K562 (cell line): ENCODE measurements at regions not wholly inside any gene's neighbourhood (a gene's known extent, or its start where the extent isn't known, plus 50 kb on each side); places are given as distances from the start of the nearest gene placed in this dataset.

Experiments
- ATAC-seq: fragments of 200-7000 bp; cut with Tn5 transposase; 3 replicates; pipeline ENCODE4 v1.9.1; 2020; ENCODE audit warnings: moderate library complexity
- BruUV-seq: library from RNA; stranded (reverse); fragments of 400-500 nt; replicated peaks from 2 replicates; lab custom pipeline; 2021; lab: Mats Ljungman, UMichigan
- CTCF ChIA-PET: fragments of 300-600 bp; formaldehyde crosslinking; extraction: SDS; loops from one replicate; lab custom pipeline; 2021; ENCODE audit warnings: low intra/inter-chr PET ratio; lab: Yijun Ruan, JAX
- POLR2A ChIA-PET: fragments of 300-600, 350-650 bp; sonication (Branson Sonifier 250); formaldehyde crosslinking; extraction: SDS; loops from one replicate; lab custom pipeline; 2021; ENCODE audit warnings: antibody characterized with exemption, inconsistent platforms; lab: Yijun Ruan, JAX
- DNase-seq, 4 experiments: peaks; one replicate each; pipeline versions ENCODE4 v3.0.0 to v3.0.0-alpha.2; 2011 to 2018; ENCODE audit warnings: low spot score in 3 of 4, mixed read lengths in 3 of 4; ENCODE audit errors: extremely low read depth in 1 of 4
- FAIRE-seq: peaks from 2 replicates; lab custom pipeline; 2011; peaks lifted over from hg19 to GRCh38; lab: Jason Lieb, UNC
- H2AFZ ChIP-seq: 2 replicates; pipeline ENCODE4 v1.6.0; 2011; ENCODE audit warnings: low read depth, low read length, control low read depth, inconsistent platforms
- H3K27ac ChIP-seq: fragments of 200-600 bp; 3 replicates; pipeline ENCODE4 v1.8.0; 2011; ENCODE audit warnings: low read depth, mild to moderate bottlenecking, control low read depth, inconsistent platforms, low read length, moderate library complexity, mixed read lengths; ENCODE audit errors: extremely low read depth
- H3K27me3 ChIP-seq, 2 experiments: fragments of 300-600 bp in 1 of 2; 2 replicates in 1 of 2; 3 replicates in 1 of 2; pipeline versions ENCODE4 v1.6.0 to v1.8.0; 2011; ENCODE audit warnings: inconsistent platforms in 2 of 2, low read length in 2 of 2, mild to moderate bottlenecking in 1 of 2, mixed read lengths in 1 of 2, moderate library complexity in 1 of 2; ENCODE audit not compliant: control insufficient read depth in 2 of 2, insufficient read depth in 2 of 2
- H3K36me3 ChIP-seq: fragments of 300-600 bp; 3 replicates; pipeline ENCODE4 v1.8.0; 2011; ENCODE audit warnings: mild to moderate bottlenecking, low read length, inconsistent platforms; ENCODE audit not compliant: control insufficient read depth, insufficient read depth
- H3K4me1 ChIP-seq, 2 experiments: fragments of 200-600 bp in 1 of 2; replicated peaks in 1 of 2; 2 replicates in 1 of 2; 3 replicates in 1 of 2; pipeline versions ENCODE4 v1.5.1 to v1.8.0; 2011; ENCODE audit warnings: inconsistent platforms in 2 of 2, low read length in 2 of 2, mild to moderate bottlenecking in 1 of 2, mixed read lengths in 1 of 2, moderate library complexity in 1 of 2; ENCODE audit not compliant: control insufficient read depth in 2 of 2, insufficient read depth in 2 of 2
- H3K4me2 ChIP-seq: 2 replicates; pipeline ENCODE4 v1.6.1; 2011; ENCODE audit warnings: low read length, control low read depth, inconsistent platforms, mixed read lengths; ENCODE audit not compliant: insufficient read depth
- H3K4me3 ChIP-seq: fragments of 200-600 bp; sonication (generic), shearing (Covaris generic); 2 replicates; pipeline ENCODE4 v1.5.1; 2016; ENCODE audit warnings: control low read depth, inconsistent platforms
- H3K79me2 ChIP-seq: fragments of 200-600 bp; 3 replicates; pipeline ENCODE4 v1.8.0; 2011; ENCODE audit warnings: low read length, inconsistent platforms; ENCODE audit not compliant: control insufficient read depth, insufficient read depth
- H3K9ac ChIP-seq, 2 experiments: 2 replicates each; pipeline versions ENCODE4 v1.6.0 to v1.6.1; 2011; ENCODE audit warnings: low read depth in 2 of 2, low read length in 2 of 2, control low read depth in 1 of 2, inconsistent platforms in 1 of 2, mild to moderate bottlenecking in 1 of 2, mixed read lengths in 1 of 2; ENCODE audit not compliant: insufficient read depth in 1 of 2
- H3K9me1 ChIP-seq: one replicate; pipeline ENCODE4 v1.6.0; 2011; ENCODE audit warnings: inconsistent platforms, mild to moderate bottlenecking, low read length, moderate library complexity; ENCODE audit not compliant: control insufficient read depth, insufficient read depth
- H3K9me3 ChIP-seq: replicated peaks from 2 replicates; pipeline ENCODE4 v1.5.1; 2011; ENCODE audit warnings: low read depth, low read length, inconsistent platforms; ENCODE audit not compliant: control insufficient read depth, insufficient read depth
- H4K20me1 ChIP-seq: replicated peaks from 2 replicates; pipeline ENCODE4 v1.6.1; 2011; ENCODE audit warnings: low read length, inconsistent platforms, mixed read lengths; ENCODE audit not compliant: control insufficient read depth, insufficient read depth
- CBX1 ChIP-seq: sonication (generic); IDR thresholded peaks from 2 replicates; pipeline ENCODE4 v1.6.1; 2016; ENCODE audit warnings: antibody characterized with exemption, low read depth, mild to moderate bottlenecking
- ERF ChIP-seq: fragments of 450-650 bp; formaldehyde crosslinking; IDR thresholded peaks from 2 replicates; pipeline ENCODE4 v1.4.0; 2020; ENCODE audit warnings: mild to moderate bottlenecking, mixed read lengths
- IRF2 ChIP-seq: sonication (generic); formaldehyde crosslinking; IDR thresholded peaks from 2 replicates; pipeline ENCODE4 v1.8.1; 2022; ENCODE audit warnings: mild to moderate bottlenecking, missing genetic modification reagents
- KAT8 ChIP-seq: fragments of 450-650 bp; IDR thresholded peaks from 2 replicates; pipeline ENCODE4 v1.6.1; 2016; ENCODE audit warnings: low read depth, mild to moderate bottlenecking
- RAD51 ChIP-seq: fragments of 450-650 bp; IDR thresholded peaks from 2 replicates; pipeline ENCODE4 v1.7.1; 2016; ENCODE audit warnings: low read depth, mild to moderate bottlenecking, borderline replicate concordance
- SUPT5H ChIP-seq: fragments of 450-650 bp; IDR thresholded peaks from 2 replicates; pipeline ENCODE4 v1.6.1; 2016
- TCF7 ChIP-seq: sonication (generic); IDR thresholded peaks from 2 replicates; pipeline ENCODE4 v1.6.1; 2016; ENCODE audit warnings: antibody characterized with exemption, borderline replicate concordance
- TEAD4 ChIP-seq, 2 experiments: sonication (generic) in 1 of 2; formaldehyde crosslinking in 1 of 2; IDR thresholded peaks; 2 replicates each; pipeline versions ENCODE4 v1.6.1 to v1.8.0; 2012 to 2022; ENCODE audit warnings: borderline replicate concordance in 1 of 2, inconsistent platforms in 1 of 2, low read length in 1 of 2, mild to moderate bottlenecking in 1 of 2, missing genetic modification reagents in 1 of 2
- ZBTB17 ChIP-seq: fragments of 450-650 bp; formaldehyde crosslinking; IDR thresholded peaks from 2 replicates; pipeline ENCODE4 v1.4.0; 2020; ENCODE audit warnings: mild to moderate bottlenecking
- ZNF134 ChIP-seq: fragments of 250-450 bp; sonication (Bioruptor Pico); conservative IDR thresholded peaks from 2 replicates; pipeline ENCODE4 v1.4.0; 2020
- ZNF668 ChIP-seq: fragments of 250-450 bp; sonication (Bioruptor Pico); IDR thresholded peaks from 2 replicates; pipeline ENCODE4 v1.8.0; 2022; ENCODE audit warnings: mild to moderate bottlenecking, inconsistent platforms
- ZNF764 ChIP-seq: fragments of 250-450 bp; sonication (Bioruptor Pico); IDR thresholded peaks from 2 replicates; pipeline ENCODE4 v1.4.0; 2020; ENCODE audit warnings: low read depth, mild to moderate bottlenecking, moderate library complexity
- WGBS: fragments of 100-300 bp; shearing (Covaris generic); methylation state at CpG from one replicate; pipeline ENCODE4 v1.1.6; 2016; ENCODE audit warnings: low coverage, mixed read lengths; ENCODE audit not compliant: insufficient coverage; ENCODE audit errors: missing lambda C conversion rate; 5-methylcytosine and 5-hydroxymethylcytosine counted together
- in situ Hi-C: fragments of 300-500 bp; cut with MboI; formaldehyde crosslinking; loops from 4 replicates; pipeline ENCODE4 v1.15.0; 2018; ENCODE audit warnings: inconsistent platforms, mixed read lengths
- intact Hi-C: fragments of 100-400 bp; cut with micrococcal nuclease; formaldehyde crosslinking; loops from 2 replicates; pipeline ENCODE4 v1.14.2; 2022
- TF ChIP-seq, protein P1 (sequence below): fragments of 450-650 bp; conservative IDR thresholded peaks from 2 replicates; pipeline ENCODE4 v1.6.1; 2016; ENCODE audit warnings: missing genetic modification characterization, low read depth, mild to moderate bottlenecking, control low read depth, missing compliant biosample characterization

DNA sequence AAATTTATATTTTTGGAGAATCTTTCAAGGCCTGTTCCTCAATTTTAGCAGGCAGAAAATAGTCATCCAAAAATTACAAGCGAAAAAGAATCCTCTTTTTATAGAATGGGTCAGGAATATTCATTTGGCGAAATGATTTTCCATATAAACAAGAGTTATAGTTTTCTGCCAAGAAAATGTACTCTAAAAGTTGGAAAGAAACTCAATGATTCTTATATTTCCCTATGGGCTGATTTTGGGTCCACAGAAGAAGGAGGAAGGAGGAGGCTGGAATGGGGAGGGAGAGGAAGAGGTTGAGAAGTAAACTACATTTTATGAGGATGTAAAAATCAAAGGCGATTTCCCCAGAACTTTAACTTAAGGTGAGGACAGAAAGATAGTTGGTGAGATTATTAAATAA is 159.3 kb downstream of the DCAF12L1 start:
- Histone ChIP-seq H3K36me3 (no peaks in the 10 kb centered on the region), H3K4me1 (no peaks in the 10 kb centered on the region), H3K9me3 (no peaks in the 10 kb centered on the region), H3K9me1 (no peaks in the 10 kb centered on the region), H3K79me2 (no peaks in the 10 kb centered on the region), H3K27ac (no peak overlapping the region), H3K4me3 (no peak overlapping the region), H3K4me2 (no peak overlapping the region), H2AFZ (no peak overlapping the region), H3K27me3 (no peaks in the 10 kb centered on the region), H3K9ac (no peak overlapping the region), H4K20me1 (no peaks in the 10 kb centered on the region)
- intact Hi-C loops (no loop called here), in situ Hi-C loops (no loop called here)
- 0% methylated on average over 3 of the region's 3 CpGs for WGBS
- no TSS peak for BruUV-seq
- POLR2A ChIA-PET = no interaction called here
- ATAC-seq (no peak), DNase-seq (no peak), FAIRE-seq (no peak)
- CTCF ChIA-PET = no interaction called here
- TF ChIP-seq ZNF668 (CRISPR knock-in tag) (no peak), KAT8 (no peak), ZNF134 (no peak), TEAD4 (IDR thresholded peaks at IDR 0.05; ENCODE audit: low read length) (no peak), TEAD4 (CRISPR knock-in tag; IDR thresholded peaks at IDR 0.05; ENCODE audit: borderline replicate concordance) (no peak), TCF7 (no peak), ZBTB17 (no peak), RAD51 (no peak), ERF (CRISPR knock-in tag) (no peak), ZNF764 (CRISPR knock-in tag) (no peak), SUPT5H (no peak), CBX1 (no peak), IRF2 (CRISPR knock-in tag) (no peak)
- TF ChIP-seq, protein P1, sequence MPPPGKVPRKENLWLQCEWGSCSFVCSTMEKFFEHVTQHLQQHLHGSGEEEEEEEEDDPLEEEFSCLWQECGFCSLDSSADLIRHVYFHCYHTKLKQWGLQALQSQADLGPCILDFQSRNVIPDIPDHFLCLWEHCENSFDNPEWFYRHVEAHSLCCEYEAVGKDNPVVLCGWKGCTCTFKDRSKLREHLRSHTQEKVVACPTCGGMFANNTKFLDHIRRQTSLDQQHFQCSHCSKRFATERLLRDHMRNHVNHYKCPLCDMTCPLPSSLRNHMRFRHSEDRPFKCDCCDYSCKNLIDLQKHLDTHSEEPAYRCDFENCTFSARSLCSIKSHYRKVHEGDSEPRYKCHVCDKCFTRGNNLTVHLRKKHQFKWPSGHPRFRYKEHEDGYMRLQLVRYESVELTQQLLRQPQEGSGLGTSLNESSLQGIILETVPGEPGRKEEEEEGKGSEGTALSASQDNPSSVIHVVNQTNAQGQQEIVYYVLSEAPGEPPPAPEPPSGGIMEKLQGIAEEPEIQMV (tag) = no peak
